ENCODE measurements at regions not wholly inside any gene's neighbourhood (a gene's known extent, or its start where the extent isn't known, plus 50 kb on each side); places are given as distances from the start of the nearest gene placed in this dataset.

- Histone ChIP-seq H3K27ac (no peak overlapping the region), H3K27me3 (no peaks in the 10 kb centered on the region), H3K4me3 (no peak overlapping the region), H3K36me3 (no peaks in the 10 kb centered on the region), H3K4me1 (peaks cover 0 to 5% (median 0%) of the 10 kb centered on the region in 4 donors), H3K9me3 (no peaks in the 10 kb centered on the region)
- TF ChIP-seq POLR2A (IDR thresholded peaks at IDR 0.05) = no peak
- TF ChIP-seq EP300 (IDR thresholded peaks at IDR 0.05) = no peak
- TF ChIP-seq POLR2AphosphoS5 (IDR thresholded peaks at IDR 0.05) = no peak
- DNase-seq = no peak
- WGBS, 5 donors = 36 to 71% (median 43%) methylated on average over 1 of the region's 1 CpG
- intact Hi-C loops (cut with DNase I; ENCODE audit: low total_unique reads) = no loop called here
Measured at GRCh38 chr5:67462147-67462546, 265.5 kb upstream of the CD180 start.

GRCh38 chr5:67459253-67459652 lies 262.7 kb upstream of the CD180 start:
- H3K36me3 ChIP-seq = no peaks in the 10 kb centered on the region
- TF ChIP-seq POLR2A (IDR thresholded peaks at IDR 0.05) = no peak
- TF ChIP-seq CTCF (IDR thresholded peaks at IDR 0.05) = no peak
- H3K9me3 ChIP-seq = no peaks in the 10 kb centered on the region
- intact Hi-C loops (cut with DNase I; ENCODE audit: low total_unique reads) = no loop called here
- DNase-seq = no peak
- no peak overlapping the region for H3K4me3 ChIP-seq
- no peaks in the 10 kb centered on the region for H3K27me3 ChIP-seq
- H3K27ac ChIP-seq = no peak overlapping the region
- H3K4me1 ChIP-seq = no peaks in the 10 kb centered on the region

- intact Hi-C loops (cut with DNase I; ENCODE audit: low total_unique reads) = no loop called here
- TF ChIP-seq POLR2A (IDR thresholded peaks at IDR 0.05) (no peak), POLR2AphosphoS5 (IDR thresholded peaks at IDR 0.05) (no peak), CTCF (IDR thresholded peaks at IDR 0.05) (no peak)
- WGBS, 5 donors = 69 to 86% (median 84%) methylated on average over 1 of the region's 1 CpG
Measured at GRCh38 chr5:67455970-67456369, 259.4 kb upstream of the CD180 start.

GRCh38 chr5:67454957-67455561 lies 258.5 kb upstream of the CD180 start:
- Histone ChIP-seq H3K4me3 (no peak overlapping the region), H3K4me1 (no peaks in the 10 kb centered on the region), H3K36me3 (no peaks in the 10 kb centered on the region), H3K27me3 (no peaks in the 10 kb centered on the region), H3K9me3 (no peaks in the 10 kb centered on the region), H3K27ac (no peak overlapping the region)
- 93 to 97% (median 95%) methylated on average over 1 of the region's 1 CpG for WGBS, 5 donors
- no peak for TF ChIP-seq CTCF (IDR thresholded peaks at IDR 0.05)
- TF ChIP-seq POLR2A (IDR thresholded peaks at IDR 0.05) = no peak
- TF ChIP-seq POLR2AphosphoS5 (IDR thresholded peaks at IDR 0.05) = no peak
- TF ChIP-seq EP300 (IDR thresholded peaks at IDR 0.05) = no peak
- no peak for DNase-seq
- intact Hi-C loops (cut with DNase I; ENCODE audit: low total_unique reads) = no loop called here

More at GRCh38 chr5:67455970-67456369, 259.4 kb upstream of the CD180 start:
- Histone ChIP-seq H3K4me3 (no peak overlapping the region), H3K36me3 (no peaks in the 10 kb centered on the region), H3K4me1 (no peaks in the 10 kb centered on the region), H3K27me3 (no peaks in the 10 kb centered on the region), H3K27ac (no peak overlapping the region), H3K9me3 (no peaks in the 10 kb centered on the region)
- no peak for DNase-seq

- Histone ChIP-seq H3K4me1 (no peaks in the 10 kb centered on the region), H3K4me3 (no peak overlapping the region), H3K27me3 (no peaks in the 10 kb centered on the region), H3K9me3 (no peaks in the 10 kb centered on the region), H3K27ac (no peak overlapping the region), H3K36me3 (no peaks in the 10 kb centered on the region)
- no peak for DNase-seq
- TF ChIP-seq CTCF (IDR thresholded peaks at IDR 0.05) (no peak), POLR2AphosphoS5 (IDR thresholded peaks at IDR 0.05) (no peak), EP300 (IDR thresholded peaks at IDR 0.05) (no peak), POLR2A (IDR thresholded peaks at IDR 0.05) (no peak)
- 76 to 83% (median 80%) methylated on average over 4 of the region's 4 CpGs for WGBS, 5 donors
- intact Hi-C loops (cut with DNase I; ENCODE audit: low total_unique reads) = no loop called here
Measured at GRCh38 chr5:67453111-67453905, 256.7 kb upstream of the CD180 start.

Measured in stomach (tissue), 8 donors.